Suppressor macrophage treated with lipopolysaccharide for 1 hour (primary cell): ENCODE measurements at regions not wholly inside any gene's neighbourhood (a gene's known extent, or its start where the extent isn't known, plus 50 kb on each side); places are given as distances from the start of the nearest gene placed in this dataset.
"Not testable (repeated sequence)": the region's sequence is repeated elsewhere in the genome, so short reads cannot be mapped to it uniquely, and the experiment has no call there.

Source experiments
- DNase-seq, 3 donors: peaks; one replicate each; pipeline ENCODE4 v3.0.0-alpha.2; 2020 to 2022

GRCh38 chr2:131641414-131642206, 113.9 kb downstream of the CCDC74A start:
- DNase-seq: peak; percentile 27 to 58 (median 52)

- DNase-seq: not testable (repeated sequence)
Measured at GRCh38 chr2:131643180-131643579, 115.5 kb downstream of the CCDC74A start.

GRCh38 chr2:131645177-131645765, 117.6 kb downstream of the CCDC74A start:
- DNase-seq: no peak

- not testable (repeated sequence) for DNase-seq
Measured at GRCh38 chr2:131646220-131646619, 118.5 kb downstream of the CCDC74A start.

GRCh38 chr2:131646669-131647297, 119.1 kb downstream of the CCDC74A start:
- DNase-seq: peak in 1 of 3 donors; percentile 5

- not testable (repeated sequence) for DNase-seq
Measured at GRCh38 chr2:131648565-131648964, 120.9 kb downstream of the CCDC74A start.

GRCh38 chr2:131652246-131652645, 124.6 kb downstream of the CCDC74A start:
- not testable (repeated sequence) for DNase-seq

- peak in 1 of 3 donors; percentile 46 for DNase-seq
Measured at GRCh38 chr2:131654107-131654506, 126.4 kb downstream of the CCDC74A start.

- no peak for DNase-seq
Measured at GRCh38 chr2:131656816-131657633, 129.3 kb downstream of the CCDC74A start.

- DNase-seq: no peak
Measured at GRCh38 chr2:131657895-131658768, 130.4 kb downstream of the CCDC74A start.

- no peak for DNase-seq
Measured at GRCh38 chr2:131658769-131659131, 131.1 kb downstream of the CCDC74A start.

GRCh38 chr2:131659168-131659572, 131.5 kb downstream of the CCDC74A start:
- no peak for DNase-seq

GRCh38 chr2:131661101-131661782, 133.6 kb downstream of the CCDC74A start:
- not testable (repeated sequence) for DNase-seq

- not testable (repeated sequence) for DNase-seq
Measured at GRCh38 chr2:131661884-131662535, 134.3 kb downstream of the CCDC74A start.

GRCh38 chr2:131663501-131663900, 135.8 kb downstream of the CCDC74A start:
- not testable (repeated sequence) for DNase-seq

- DNase-seq: peak in 2 of 3 donors; percentile 39 to 65
Measured at GRCh38 chr2:131665716-131666115, 138.0 kb downstream of the CCDC74A start.

GRCh38 chr2:131668794-131669540, 141.3 kb downstream of the CCDC74A start:
- DNase-seq: peak; percentile 82 to 94 (median 88)

- DNase-seq: not testable (repeated sequence)
Measured at GRCh38 chr2:131671841-131672470, 144.3 kb downstream of the CCDC74A start.
